SK-N-SH treated with all-trans-retinoic acid at 6 μM for 48 hours (cell line): ENCODE measurements at regions not wholly inside any gene's neighbourhood (a gene's known extent, or its start where the extent isn't known, plus 50 kb on each side); places are given as distances from the start of the nearest gene placed in this dataset.

Experiments used
- ATAC-seq: fragments of 200-7000 bp; cut with Tn5 transposase; 3 replicates; pipeline ENCODE4 v1.9.1; 2020; ENCODE audit warnings: mild to moderate bottlenecking, moderate library complexity
- ARNTL ChIP-seq: fragments of 450-650 bp; formaldehyde crosslinking; IDR thresholded peaks from 2 replicates; pipeline ENCODE4 v1.5.0; 2020; ENCODE audit warnings: low read depth, mild to moderate bottlenecking, moderate library complexity, borderline replicate concordance
- BACH2 ChIP-seq: fragments of 250-450 bp; sonication (Bioruptor Pico); IDR thresholded peaks from 2 replicates; pipeline ENCODE4 v1.9.0; 2021; ENCODE audit warnings: mild to moderate bottlenecking, borderline replicate concordance
- CSDC2 ChIP-seq: fragments of 250-450 bp; sonication (Bioruptor Pico); IDR thresholded peaks from 2 replicates; pipeline ENCODE4 v1.5.0; 2020; ENCODE audit warnings: mild to moderate bottlenecking, moderate library complexity
- ESRRG ChIP-seq: fragments of 250-450 bp; sonication (Bioruptor Pico); IDR thresholded peaks from 2 replicates; pipeline ENCODE4 v1.6.1; 2021; ENCODE audit warnings: mild to moderate bottlenecking
- GLIS3 ChIP-seq: fragments of 250-450 bp; sonication (Bioruptor Pico); IDR thresholded peaks from 2 replicates; pipeline ENCODE4 v1.5.0; 2020; ENCODE audit warnings: mild to moderate bottlenecking, moderate library complexity
- ISL1 ChIP-seq: fragments of 250-450 bp; sonication (Bioruptor Pico); IDR thresholded peaks from 2 replicates; pipeline ENCODE4 v2.1.2; 2022; ENCODE audit warnings: mild to moderate bottlenecking, moderate library complexity
- OSR1 ChIP-seq: fragments of 250-450 bp; sonication (Bioruptor Pico); IDR thresholded peaks from 2 replicates; pipeline ENCODE4 v1.8.0; 2022; ENCODE audit warnings: moderate library complexity, mild to moderate bottlenecking, inconsistent platforms
- PPARA ChIP-seq: fragments of 250-450 bp; sonication (Bioruptor Pico); IDR thresholded peaks from 2 replicates; pipeline ENCODE4 v1.5.0; 2020; ENCODE audit warnings: mild to moderate bottlenecking, borderline replicate concordance
- RARB ChIP-seq: fragments of 250-450 bp; sonication (Bioruptor Pico); IDR thresholded peaks from 2 replicates; pipeline ENCODE4 v1.8.0; 2021; ENCODE audit warnings: mild to moderate bottlenecking, moderate library complexity
- SNAI2 ChIP-seq: fragments of 250-450 bp; sonication (Bioruptor Pico); IDR thresholded peaks from 2 replicates; pipeline ENCODE4 v1.5.0; 2020; ENCODE audit warnings: mild to moderate bottlenecking, moderate library complexity
- TCF4 ChIP-seq: fragments of 250-450 bp; sonication (Bioruptor Pico); IDR thresholded peaks from 2 replicates; pipeline ENCODE4 v1.8.0; 2021; ENCODE audit warnings: mild to moderate bottlenecking, moderate library complexity, borderline replicate concordance
- TOX ChIP-seq: fragments of 250-450 bp; sonication (Bioruptor Pico); IDR thresholded peaks from 2 replicates; pipeline ENCODE4 v1.8.0; 2021; ENCODE audit warnings: mild to moderate bottlenecking, moderate library complexity, borderline replicate concordance
- ZFP30 ChIP-seq: fragments of 450-650 bp; formaldehyde crosslinking; IDR thresholded peaks from 2 replicates; pipeline ENCODE4 v1.5.0; 2022; ENCODE audit warnings: mild to moderate bottlenecking, moderate library complexity
- ZNF565 ChIP-seq: fragments of 450-650 bp; formaldehyde crosslinking; conservative IDR thresholded peaks from 2 replicates; pipeline ENCODE4 v1.5.0; 2020; ENCODE audit warnings: low read depth, mild to moderate bottlenecking, moderate library complexity
- ZNF70 ChIP-seq: fragments of 450-650 bp; formaldehyde crosslinking; IDR thresholded peaks from 2 replicates; pipeline ENCODE4 v1.5.0; 2020; ENCODE audit warnings: mild to moderate bottlenecking, moderate library complexity
- ZNF8 ChIP-seq: fragments of 450-650 bp; formaldehyde crosslinking; IDR thresholded peaks from 2 replicates; pipeline ENCODE4 v1.5.0; 2020; ENCODE audit warnings: mild to moderate bottlenecking, moderate library complexity
- TF ChIP-seq, protein P1 (sequence below): fragments of 250-450 bp; sonication (Bioruptor Pico); IDR thresholded peaks from 2 replicates; pipeline ENCODE4 v1.5.1; 2020; ENCODE audit warnings: low read depth, mild to moderate bottlenecking, moderate library complexity
- TF ChIP-seq, protein P2 (sequence below): fragments of 250-450 bp; sonication (Bioruptor Pico); IDR thresholded peaks from 2 replicates; pipeline ENCODE4 v1.5.1; 2021; ENCODE audit warnings: mild to moderate bottlenecking, moderate library complexity
- TF ChIP-seq, protein P3 (sequence below): fragments of 250-450 bp; sonication (Bioruptor Pico); IDR thresholded peaks from 2 replicates; pipeline ENCODE4 v1.8.0; 2020; ENCODE audit warnings: mild to moderate bottlenecking, moderate library complexity, borderline replicate concordance
- TF ChIP-seq, protein P4 (sequence below): fragments of 250-450 bp; sonication (Bioruptor Pico); IDR thresholded peaks from 2 replicates; pipeline ENCODE4 v1.5.0; 2020; ENCODE audit warnings: mild to moderate bottlenecking, moderate library complexity
- TF ChIP-seq, protein P5 (sequence below): fragments of 250-450 bp; sonication (Bioruptor Pico); IDR thresholded peaks from 2 replicates; pipeline ENCODE4 v1.8.0; 2021; ENCODE audit warnings: low read depth, mild to moderate bottlenecking, moderate library complexity, borderline replicate concordance

DNA sequence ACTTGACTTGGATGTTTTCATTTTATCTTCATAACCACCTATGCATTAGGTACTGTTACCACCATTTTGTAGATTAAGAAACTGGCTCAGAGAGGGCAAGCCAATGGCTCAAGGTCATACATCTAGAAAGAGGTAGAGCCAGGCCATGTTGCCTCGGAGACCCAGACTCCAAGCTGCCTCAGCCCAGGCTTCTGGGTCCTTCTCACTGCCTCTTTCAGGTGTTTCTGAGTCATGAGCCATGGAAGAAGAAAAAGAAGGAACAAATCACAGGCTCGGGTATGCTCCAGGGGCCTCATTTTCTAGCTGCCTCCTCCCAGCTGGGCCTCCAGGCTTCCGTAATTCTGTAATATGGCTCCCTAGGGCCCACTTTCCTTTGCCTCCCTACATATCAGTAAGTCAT, 226.5 kb upstream of the TOPAZ1 start:
- TF ChIP-seq CSDC2 (CRISPR knock-in tag) (no peak), OSR1 (no peak), BACH2 (no peak), ZNF565 (CRISPR knock-in tag) (no peak), ZNF70 (CRISPR knock-in tag) (no peak), RARB (CRISPR knock-in tag) (no peak), ESRRG (no peak), GLIS3 (no peak), TOX (CRISPR knock-in tag) (no peak), TCF4 (no peak), SNAI2 (CRISPR knock-in tag) (no peak), ISL1 (no peak), ARNTL (CRISPR knock-in tag) (no peak), ZFP30 (CRISPR knock-in tag) (no peak), PPARA (CRISPR knock-in tag) (no peak)
- TF ChIP-seq, protein P1, sequence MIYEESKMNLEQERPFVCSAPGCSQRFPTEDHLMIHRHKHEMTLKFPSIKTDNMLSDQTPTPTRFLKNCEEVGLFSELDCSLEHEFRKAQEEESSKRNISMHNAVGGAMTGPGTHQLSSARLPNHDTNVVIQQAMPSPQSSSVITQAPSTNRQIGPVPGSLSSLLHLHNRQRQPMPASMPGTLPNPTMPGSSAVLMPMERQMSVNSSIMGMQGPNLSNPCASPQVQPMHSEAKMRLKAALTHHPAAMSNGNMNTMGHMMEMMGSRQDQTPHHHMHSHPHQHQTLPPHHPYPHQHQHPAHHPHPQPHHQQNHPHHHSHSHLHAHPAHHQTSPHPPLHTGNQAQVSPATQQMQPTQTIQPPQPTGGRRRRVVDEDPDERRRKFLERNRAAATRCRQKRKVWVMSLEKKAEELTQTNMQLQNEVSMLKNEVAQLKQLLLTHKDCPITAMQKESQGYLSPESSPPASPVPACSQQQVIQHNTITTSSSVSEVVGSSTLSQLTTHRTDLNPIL (CRISPR knock-in tag) = no peak
- TF ChIP-seq, protein P2, sequence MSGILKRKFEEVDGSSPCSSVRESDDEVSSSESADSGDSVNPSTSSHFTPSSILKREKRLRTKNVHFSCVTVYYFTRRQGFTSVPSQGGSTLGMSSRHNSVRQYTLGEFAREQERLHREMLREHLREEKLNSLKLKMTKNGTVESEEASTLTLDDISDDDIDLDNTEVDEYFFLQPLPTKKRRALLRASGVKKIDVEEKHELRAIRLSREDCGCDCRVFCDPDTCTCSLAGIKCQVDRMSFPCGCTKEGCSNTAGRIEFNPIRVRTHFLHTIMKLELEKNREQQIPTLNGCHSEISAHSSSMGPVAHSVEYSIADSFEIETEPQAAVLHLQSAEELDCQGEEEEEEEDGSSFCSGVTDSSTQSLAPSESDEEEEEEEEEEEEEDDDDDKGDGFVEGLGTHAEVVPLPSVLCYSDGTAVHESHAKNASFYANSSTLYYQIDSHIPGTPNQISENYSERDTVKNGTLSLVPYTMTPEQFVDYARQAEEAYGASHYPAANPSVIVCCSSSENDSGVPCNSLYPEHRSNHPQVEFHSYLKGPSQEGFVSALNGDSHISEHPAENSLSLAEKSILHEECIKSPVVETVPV (CRISPR knock-in tag) = no peak
- TF ChIP-seq, protein P3, sequence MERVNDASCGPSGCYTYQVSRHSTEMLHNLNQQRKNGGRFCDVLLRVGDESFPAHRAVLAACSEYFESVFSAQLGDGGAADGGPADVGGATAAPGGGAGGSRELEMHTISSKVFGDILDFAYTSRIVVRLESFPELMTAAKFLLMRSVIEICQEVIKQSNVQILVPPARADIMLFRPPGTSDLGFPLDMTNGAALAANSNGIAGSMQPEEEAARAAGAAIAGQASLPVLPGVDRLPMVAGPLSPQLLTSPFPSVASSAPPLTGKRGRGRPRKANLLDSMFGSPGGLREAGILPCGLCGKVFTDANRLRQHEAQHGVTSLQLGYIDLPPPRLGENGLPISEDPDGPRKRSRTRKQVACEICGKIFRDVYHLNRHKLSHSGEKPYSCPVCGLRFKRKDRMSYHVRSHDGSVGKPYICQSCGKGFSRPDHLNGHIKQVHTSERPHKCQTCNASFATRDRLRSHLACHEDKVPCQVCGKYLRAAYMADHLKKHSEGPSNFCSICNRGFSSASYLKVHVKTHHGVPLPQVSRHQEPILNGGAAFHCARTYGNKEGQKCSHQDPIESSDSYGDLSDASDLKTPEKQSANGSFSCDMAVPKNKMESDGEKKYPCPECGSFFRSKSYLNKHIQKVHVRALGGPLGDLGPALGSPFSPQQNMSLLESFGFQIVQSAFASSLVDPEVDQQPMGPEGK (CRISPR knock-in tag) = no peak
- ATAC-seq = no peak

DNA sequence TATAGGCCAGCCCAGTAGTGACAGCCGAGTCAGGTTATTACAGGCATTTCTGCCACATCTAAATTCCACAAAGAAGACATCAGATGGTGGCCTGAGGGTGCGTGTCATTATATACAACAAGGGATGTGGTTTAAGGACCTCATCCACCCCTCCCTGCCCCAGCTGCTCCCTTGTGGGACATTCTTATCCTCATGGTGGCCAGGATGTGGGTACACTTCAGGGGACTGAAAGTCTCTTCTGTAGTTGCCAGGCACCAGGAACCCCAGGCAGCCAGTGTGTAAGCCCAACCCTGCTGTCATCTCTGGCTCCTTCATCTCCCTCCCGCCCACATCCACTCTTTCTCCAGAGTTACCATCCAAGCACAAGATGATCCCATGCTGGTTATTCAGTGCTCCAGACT, 224.9 kb upstream of the TOPAZ1 start:
- ATAC-seq = no peak
- no peak for TF ChIP-seq TCF4
- TF ChIP-seq, protein P4, sequence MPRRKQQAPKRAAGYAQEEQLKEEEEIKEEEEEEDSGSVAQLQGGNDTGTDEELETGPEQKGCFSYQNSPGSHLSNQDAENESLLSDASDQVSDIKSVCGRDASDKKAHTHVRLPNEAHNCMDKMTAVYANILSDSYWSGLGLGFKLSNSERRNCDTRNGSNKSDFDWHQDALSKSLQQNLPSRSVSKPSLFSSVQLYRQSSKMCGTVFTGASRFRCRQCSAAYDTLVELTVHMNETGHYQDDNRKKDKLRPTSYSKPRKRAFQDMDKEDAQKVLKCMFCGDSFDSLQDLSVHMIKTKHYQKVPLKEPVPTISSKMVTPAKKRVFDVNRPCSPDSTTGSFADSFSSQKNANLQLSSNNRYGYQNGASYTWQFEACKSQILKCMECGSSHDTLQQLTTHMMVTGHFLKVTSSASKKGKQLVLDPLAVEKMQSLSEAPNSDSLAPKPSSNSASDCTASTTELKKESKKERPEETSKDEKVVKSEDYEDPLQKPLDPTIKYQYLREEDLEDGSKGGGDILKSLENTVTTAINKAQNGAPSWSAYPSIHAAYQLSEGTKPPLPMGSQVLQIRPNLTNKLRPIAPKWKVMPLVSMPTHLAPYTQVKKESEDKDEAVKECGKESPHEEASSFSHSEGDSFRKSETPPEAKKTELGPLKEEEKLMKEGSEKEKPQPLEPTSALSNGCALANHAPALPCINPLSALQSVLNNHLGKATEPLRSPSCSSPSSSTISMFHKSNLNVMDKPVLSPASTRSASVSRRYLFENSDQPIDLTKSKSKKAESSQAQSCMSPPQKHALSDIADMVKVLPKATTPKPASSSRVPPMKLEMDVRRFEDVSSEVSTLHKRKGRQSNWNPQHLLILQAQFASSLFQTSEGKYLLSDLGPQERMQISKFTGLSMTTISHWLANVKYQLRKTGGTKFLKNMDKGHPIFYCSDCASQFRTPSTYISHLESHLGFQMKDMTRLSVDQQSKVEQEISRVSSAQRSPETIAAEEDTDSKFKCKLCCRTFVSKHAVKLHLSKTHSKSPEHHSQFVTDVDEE (CRISPR knock-in tag) = no peak
- no peak for TF ChIP-seq TOX (CRISPR knock-in tag)

DNA sequence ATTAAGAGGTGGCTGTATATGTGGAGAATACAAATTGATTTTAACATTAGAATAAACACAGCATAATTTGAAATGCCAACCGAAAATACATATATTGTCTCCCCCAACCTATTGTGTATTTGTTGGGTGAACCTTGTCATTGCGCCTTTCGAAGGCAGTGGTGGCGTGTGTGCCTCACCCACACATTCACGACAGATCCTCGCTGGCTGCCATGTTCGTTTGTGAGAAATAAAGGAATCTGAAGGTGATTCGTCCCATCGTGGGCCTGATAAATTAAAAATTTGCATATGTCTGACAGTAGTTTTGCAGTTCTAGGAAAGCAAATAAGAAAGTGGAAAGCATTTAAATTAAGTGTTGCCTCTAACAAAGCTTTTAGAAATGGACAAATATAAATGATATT, 222.8 kb upstream of the TOPAZ1 start:
- TF ChIP-seq OSR1 = no peak
- no peak for TF ChIP-seq ZNF70 (CRISPR knock-in tag)
- no peak for TF ChIP-seq ESRRG
- TF ChIP-seq, protein P3 (CRISPR knock-in tag) = no peak
- no peak for TF ChIP-seq SNAI2 (CRISPR knock-in tag)
- TF ChIP-seq, protein P4 (CRISPR knock-in tag) = no peak
- TF ChIP-seq, protein P5, sequence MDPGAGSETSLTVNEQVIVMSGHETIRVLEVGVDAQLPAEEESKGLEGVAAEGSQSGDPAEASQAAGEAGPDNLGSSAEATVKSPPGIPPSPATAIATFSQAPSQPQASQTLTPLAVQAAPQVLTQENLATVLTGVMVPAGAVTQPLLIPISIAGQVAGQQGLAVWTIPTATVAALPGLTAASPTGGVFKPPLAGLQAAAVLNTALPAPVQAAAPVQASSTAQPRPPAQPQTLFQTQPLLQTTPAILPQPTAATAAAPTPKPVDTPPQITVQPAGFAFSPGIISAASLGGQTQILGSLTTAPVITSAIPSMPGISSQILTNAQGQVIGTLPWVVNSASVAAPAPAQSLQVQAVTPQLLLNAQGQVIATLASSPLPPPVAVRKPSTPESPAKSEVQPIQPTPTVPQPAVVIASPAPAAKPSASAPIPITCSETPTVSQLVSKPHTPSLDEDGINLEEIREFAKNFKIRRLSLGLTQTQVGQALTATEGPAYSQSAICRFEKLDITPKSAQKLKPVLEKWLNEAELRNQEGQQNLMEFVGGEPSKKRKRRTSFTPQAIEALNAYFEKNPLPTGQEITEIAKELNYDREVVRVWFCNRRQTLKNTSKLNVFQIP (CRISPR knock-in tag) = no peak
- no peak for TF ChIP-seq RARB (CRISPR knock-in tag)
- no peak for TF ChIP-seq ZFP30 (CRISPR knock-in tag)
- no peak for TF ChIP-seq BACH2
- no peak for TF ChIP-seq ZNF8 (CRISPR knock-in tag)
- no peak for ATAC-seq
